Muscle of arm (tissue), 1 donor: ENCODE measurements at regions not wholly inside any gene's neighbourhood (a gene's known extent, or its start where the extent isn't known, plus 50 kb on each side); places are given as distances from the start of the nearest gene placed in this dataset.
"Not testable (repeated sequence)": the region's sequence is repeated elsewhere in the genome, so short reads cannot be mapped to it uniquely, and the experiment has no call there.

ENCODE experiments used
- DNase-seq: peaks from one replicate; pipeline ENCODE4 v3.0.0-alpha.2; 2013

- no peak for DNase-seq
Measured at GRCh38 chr7:119712886-119713462, 560.0 kb upstream of the KCND2 start.

DNA sequence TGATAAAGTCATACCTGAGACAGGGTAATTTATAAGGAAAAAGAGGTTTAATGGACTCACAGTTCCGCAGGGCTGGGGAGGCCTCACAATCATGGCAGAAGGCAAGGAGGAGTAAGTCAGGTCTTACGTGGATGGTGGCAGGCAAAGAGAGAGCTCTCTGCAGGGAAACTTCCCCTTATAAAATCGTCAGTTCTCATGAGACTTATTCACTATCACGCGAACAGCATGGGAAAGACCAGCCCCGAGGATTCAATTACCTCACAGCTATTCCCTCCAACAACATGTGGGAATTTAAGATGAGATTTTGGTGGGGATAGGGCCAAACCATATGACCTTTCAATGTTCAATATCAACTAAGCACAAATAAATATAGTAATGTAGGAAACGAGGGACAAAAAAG, 559.4 kb upstream of the KCND2 start:
- DNase-seq, result no peak

DNA sequence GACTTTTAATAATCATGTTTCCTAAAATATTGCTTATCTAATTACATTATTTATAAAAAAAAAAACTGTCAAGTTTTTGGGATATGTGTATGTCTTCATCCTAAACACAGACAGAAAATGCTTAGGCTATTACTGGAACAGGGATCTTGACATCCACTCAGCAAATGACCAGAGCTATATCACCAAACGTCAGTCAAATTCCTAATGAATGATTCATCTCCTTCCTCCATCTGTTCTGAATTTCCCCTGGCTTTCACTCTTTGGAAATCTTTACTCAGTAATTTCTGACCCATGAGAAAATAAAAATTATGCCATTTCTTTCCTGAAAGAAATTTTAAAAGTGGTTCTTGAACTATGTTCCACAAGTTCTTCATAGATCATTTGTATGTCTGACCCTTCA, 552.4 kb upstream of the KCND2 start:
- peak; percentile 16 for DNase-seq

DNA sequence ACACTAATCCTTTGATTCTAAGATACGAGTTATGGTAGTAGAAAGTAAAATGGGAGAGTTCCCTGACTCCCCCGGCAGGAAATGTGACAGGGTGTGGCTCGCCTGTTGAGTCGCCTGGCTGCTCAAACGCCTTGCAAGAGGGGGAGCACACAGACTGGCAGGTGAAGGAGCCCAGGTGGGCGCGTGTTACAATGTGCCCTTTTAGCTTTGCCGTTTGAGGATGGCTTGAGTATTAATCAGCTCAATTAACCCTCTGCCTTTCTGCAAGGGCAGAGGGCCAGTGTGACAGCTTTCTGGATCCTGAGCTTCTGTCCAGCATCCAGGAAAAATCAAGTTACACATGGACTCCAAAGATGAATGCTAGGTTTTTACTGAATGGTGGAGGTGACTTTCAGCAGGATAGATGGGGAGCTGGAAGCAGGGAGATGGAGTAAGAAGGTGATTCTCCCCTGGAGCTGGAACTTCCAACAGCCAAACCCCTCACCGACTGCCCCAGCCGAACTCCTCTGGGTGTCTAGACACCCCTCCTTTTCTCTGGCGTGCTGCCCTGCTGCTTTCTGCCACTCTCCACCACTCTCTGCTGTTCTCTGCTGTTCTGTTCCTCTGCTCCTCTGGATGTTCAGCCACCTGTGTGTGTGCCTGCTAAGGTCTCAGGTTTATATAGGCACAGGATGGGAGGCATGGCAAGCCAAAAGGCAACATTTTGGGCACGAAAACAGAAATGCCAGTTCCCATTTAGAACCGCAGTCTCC, 548.8 kb upstream of the KCND2 start:
- DNase-seq, result no peak

DNA sequence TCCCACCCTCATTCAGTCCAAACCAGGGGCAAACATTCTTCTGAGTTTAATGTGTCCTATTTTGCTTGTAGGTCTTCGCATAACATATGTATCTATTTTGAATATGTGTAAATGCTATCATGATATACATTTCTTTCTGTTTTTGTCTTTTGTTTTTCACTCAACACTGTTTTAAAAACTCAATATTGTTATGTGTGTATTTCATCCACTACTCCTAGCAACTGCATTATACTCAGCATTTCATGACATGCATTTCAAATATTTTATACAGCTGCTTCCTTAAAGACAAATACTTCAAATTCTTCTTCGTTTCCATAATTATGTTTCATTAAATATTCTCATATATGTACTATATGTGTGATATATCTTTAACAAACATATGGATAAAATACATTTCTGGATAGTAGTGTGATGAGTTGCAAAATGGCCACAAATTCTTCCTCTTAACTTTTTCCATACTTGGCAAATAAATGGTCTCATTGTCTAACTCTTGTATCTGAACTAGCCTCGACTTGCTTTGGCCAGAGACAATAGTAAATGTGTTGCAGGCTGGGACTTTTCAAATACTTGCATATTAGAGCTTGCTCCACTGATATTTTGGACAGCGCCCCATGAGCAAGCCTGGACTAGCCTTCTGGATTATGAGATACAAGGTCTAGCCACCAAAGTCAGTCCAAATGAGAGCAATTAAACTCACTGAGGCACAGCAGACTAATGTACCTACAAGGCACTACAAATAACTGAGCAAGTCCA, 539.7 kb upstream of the KCND2 start:
- no peak for DNase-seq

DNA sequence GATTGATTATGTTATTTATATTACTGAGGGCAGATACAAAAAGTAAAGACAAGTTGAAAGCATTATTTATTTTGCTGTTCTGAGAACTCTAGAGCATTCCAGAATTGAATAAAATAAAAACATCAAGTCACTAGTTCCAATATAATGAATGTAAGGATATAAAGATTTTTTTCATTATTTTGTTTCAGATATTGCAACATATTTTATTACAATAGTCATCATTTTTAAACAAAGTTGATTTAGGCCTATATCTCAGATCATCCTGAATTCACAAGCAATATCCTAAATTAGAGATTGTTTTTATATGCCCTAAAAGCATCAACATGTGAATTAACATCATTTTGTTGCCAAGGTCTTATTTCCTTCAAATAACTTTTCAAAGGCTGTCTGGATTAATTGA, 535.6 kb upstream of the KCND2 start:
- DNase-seq, result no peak

- not testable (repeated sequence) for DNase-seq
Measured at GRCh38 chr7:119745280-119745679, 527.7 kb upstream of the KCND2 start.

DNA sequence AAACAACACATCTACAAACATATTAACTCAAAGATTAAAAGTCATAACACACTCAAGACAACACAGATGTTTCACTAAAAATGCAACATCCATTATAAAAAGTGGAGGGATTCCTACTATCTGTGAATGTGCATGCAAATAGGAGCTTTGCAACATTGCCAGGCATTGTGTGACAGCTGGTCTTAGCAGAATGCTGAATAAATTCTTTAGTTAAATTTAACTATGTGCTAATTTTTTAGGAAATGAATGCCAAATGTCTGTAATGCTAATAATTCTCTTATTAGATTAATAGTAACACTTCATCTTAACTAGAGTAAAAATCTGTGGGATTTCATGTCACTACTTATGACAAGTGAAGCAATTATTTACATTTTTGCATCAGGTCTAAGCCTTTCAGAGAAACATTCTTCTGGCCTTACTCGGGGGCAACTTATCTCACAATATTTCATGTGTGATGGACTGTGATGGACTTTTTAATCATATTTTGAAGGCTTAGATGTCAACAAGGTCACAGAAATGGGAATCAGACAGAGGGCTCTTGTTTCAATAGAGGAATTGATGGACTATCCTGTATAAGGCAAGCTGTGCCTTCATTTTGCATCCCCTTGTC, 524.6 kb upstream of the KCND2 start:
- DNase-seq, result no peak

GRCh38 chr7:119748991-119749390, 524.0 kb upstream of the KCND2 start:
- DNase-seq, result no peak

GRCh38 chr7:119756687-119757086, 516.3 kb upstream of the KCND2 start:
- no peak for DNase-seq

- DNase-seq, result no peak
Measured at GRCh38 chr7:119758254-119758653, 514.7 kb upstream of the KCND2 start.

GRCh38 chr7:119761776-119762175, 511.2 kb upstream of the KCND2 start:
- DNase-seq, result no peak

- no peak for DNase-seq
Measured at GRCh38 chr7:119782286-119782685, 490.7 kb upstream of the KCND2 start.

DNA sequence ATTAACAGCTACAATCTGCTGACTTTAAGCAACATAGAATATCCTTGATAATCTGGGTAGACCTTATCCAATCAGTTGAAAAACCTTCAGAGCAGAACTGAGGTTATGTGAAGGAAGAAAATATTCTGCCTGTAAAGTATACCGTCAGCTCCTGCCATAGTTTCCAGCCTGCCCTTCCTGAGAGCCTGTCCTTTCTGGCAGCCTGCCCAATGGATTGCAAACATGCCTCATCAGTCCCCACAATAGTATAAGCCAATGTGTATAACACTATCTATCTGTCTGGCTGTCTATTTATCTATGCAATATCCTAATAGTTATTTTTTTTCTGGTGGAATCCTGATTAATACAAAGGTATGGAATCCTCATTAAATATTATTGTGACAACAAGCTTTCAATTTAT, 489.2 kb upstream of the KCND2 start:
- peak; percentile 7 for DNase-seq

- DNase-seq, result no peak
Measured at GRCh38 chr7:119802147-119802546, 470.8 kb upstream of the KCND2 start.

- DNase-seq, result no peak
Measured at GRCh38 chr7:119825091-119825655, 447.8 kb upstream of the KCND2 start.

DNA sequence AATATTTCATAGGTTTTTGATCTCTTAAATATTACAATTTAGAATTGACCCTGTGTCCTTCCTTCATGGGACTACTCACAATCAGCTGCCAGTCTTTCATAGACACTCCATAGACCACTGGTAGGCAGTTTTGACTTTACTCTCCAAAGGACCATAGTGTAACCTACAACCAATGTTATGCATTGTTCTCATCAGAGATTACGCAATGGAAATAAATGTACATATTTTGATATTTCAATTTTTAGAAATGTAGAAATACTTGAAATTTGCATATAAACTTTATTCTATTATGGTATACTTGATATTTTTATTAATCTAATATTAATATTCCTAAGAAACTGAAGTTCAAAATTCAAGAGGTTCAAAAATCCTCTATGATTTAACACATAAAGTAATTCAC, 446.4 kb upstream of the KCND2 start:
- DNase-seq, result no peak

DNA sequence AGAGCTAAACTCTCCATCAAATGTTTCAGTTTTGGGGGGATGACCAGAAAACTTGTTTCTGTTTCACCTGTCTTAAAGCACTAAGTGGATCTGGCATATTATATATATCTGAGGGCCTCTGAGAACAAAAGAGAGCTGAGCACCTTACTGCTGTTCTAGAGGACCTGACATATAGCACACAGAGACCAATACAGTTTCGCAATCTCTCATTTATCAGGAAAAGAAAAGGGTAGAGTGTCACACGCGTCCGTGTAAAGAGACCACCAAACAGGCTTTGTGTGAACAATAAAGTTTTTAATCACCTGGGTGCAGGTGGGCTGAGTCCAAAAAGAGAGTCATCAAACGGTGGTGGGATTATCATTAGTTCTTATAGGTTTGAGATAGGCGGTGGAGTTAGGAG, 434.5 kb upstream of the KCND2 start:
- no peak for DNase-seq

- no peak for DNase-seq
Measured at GRCh38 chr7:119842337-119842736, 430.6 kb upstream of the KCND2 start.

GRCh38 chr7:119842786-119843185, 430.2 kb upstream of the KCND2 start:
- no peak for DNase-seq

DNA sequence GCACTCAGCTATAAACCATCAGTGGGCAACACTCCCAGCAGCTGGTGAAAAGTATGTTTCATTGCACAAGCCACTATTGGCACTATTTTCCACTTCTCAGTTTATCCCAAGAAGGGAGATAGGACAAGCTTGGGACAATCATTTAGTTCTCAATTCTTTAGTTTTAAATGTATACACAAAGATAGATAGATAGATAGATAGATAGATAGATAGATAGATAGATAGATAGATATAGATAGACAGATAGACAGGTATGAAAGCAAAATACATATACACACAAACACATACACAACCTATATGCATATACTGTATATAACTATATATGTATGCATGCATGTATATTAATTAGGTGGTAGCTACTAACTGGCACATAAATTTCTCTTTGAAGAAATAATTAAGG, 411.6 kb upstream of the KCND2 start:
- DNase-seq, result no peak

DNA sequence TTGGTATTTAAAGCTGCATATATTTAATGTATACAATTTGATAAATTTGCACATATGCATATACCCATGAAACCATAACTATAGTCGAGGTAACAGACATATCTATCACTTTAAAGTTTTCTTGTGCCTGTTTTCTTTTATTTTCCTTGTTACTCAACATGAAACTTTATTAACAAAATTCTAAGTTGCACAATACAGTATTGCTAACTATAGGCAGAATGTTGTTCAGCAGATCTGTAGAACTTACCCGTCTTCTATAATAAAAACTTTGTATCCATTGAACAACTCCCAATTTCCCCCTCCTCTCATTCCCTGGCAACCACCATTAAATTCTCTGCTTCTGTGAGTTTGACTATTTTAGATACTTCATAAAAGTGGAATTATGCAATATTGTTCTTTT, 404.6 kb upstream of the KCND2 start:
- no peak for DNase-seq
